GM13976 (cell line): ENCODE measurements at regions not wholly inside any gene's neighbourhood (a gene's known extent, or its start where the extent isn't known, plus 50 kb on each side); places are given as distances from the start of the nearest gene placed in this dataset.
"Not testable (repeated sequence)": the region's sequence is repeated elsewhere in the genome, so short reads cannot be mapped to it uniquely, and the experiment has no call there.

Source experiments
- DNase-seq: peaks from one replicate; pipeline ENCODE4 v3.0.0; 2012; ENCODE audit warnings: low spot score
- CTCF ChIP-seq: IDR thresholded peaks from 2 replicates; pipeline ENCODE4 v1.5.1; 2012; ENCODE audit warnings: borderline replicate concordance, mild to moderate bottlenecking; ENCODE audit not compliant: insufficient read depth; ENCODE audit errors: extremely low read depth, missing control alignments, control extremely low read depth
- in situ Hi-C: fragments of 300-500 bp; cut with MboI; formaldehyde crosslinking; loops from one replicate; pipeline ENCODE4 v1.12.0; 2022; ENCODE audit warnings: low sequenced_read_pairs, mixed read lengths, inconsistent platforms; ENCODE audit not compliant: unreplicated experiment

DNA sequence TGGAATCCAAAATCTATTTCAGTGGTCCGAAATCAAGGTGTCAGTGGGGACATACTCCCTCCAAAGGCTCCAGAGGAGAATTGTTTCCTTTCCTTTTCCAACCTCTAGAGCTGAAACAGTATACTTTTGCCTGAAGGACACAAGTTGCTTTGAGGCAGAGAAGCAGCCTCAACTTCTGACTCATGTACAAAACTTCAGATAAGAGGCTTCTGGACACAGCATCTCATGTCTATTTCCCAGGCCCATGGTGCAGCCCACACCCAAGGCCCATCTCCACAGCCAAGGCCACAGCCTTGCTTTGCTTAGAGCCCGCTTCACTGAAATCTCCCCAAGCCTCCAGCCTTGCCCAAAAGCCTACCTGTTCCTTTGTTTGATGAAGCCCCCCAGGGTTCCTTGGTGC is 68.9 kb downstream of the ZNF467 start:
- in situ Hi-C loops, result no loop called here
- DNase-seq, result no peak
- no peak for TF ChIP-seq CTCF

GRCh38 chr7:149703044-149703650 is 70.2 kb downstream of the ZNF467 start:
- TF ChIP-seq CTCF, result no peak
- DNase-seq, result no peak
- in situ Hi-C loops, result no loop called here

DNA sequence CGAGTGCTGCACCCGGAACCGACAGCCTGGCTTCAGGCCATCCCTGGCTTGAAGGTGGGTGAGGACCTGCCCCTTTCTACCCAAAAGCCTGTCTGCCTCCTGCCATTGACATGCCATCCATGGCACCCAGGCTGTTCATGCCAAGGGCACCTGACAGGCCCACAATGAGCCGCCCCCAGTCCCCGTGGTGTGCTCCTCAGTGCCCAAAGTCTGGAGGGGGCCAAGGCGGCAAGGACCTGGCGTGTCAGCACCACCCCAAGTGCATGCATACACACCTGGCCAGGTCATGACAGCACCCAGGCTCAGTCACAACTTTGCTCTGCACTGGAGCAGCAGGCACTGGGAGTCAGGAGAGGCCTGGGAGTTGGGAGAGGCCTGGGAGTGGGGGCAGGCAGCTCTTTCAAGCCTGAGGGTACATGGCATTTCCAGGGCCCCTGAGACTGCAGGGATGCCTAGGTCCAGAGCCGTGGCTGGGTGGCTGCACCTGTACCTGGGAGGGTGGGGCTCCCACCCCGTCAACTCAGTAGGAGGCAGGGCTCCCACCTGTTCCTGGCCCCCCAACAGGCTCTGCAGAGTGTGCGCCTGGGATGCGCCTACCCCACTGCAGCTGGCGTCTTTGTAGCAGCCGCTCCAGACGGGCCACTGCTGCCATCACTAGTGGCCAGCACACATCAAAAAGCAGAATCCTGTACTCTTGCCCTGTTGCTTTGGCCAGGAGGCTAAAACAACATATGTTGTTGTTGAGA is 71.7 kb downstream of the ZNF467 start:
- no peak for TF ChIP-seq CTCF
- in situ Hi-C loops, result no loop called here
- no peak for DNase-seq

DNA sequence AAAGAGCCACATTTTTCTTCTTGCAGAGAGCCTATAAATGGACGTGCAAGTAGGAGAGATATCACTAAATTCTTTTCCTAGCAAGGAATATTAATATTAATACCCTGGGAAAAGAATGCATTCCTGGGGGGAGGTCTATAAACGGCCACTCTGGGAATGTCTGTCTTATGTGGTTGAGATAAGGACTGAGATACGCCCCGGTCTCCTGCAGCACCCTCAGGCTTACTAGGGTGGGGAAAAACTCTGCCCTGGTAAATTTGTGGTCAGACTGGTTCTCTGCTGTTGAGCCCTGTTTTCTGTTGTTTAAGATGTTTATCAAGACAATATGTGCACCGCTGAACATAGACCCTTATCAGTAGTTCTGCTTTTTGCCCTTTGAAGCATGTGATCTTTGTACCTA is 75.6 kb downstream of the ZNF467 start:
- in situ Hi-C loops, DNase-seq: not testable (repeated sequence)

- no peak for DNase-seq
- in situ Hi-C loops, result no loop called here
- TF ChIP-seq CTCF, result no peak
Observed at GRCh38 chr7:149696280-149696679, 77.1 kb downstream of the ZNF467 start.

- no peak for TF ChIP-seq CTCF
- in situ Hi-C loops, result no loop called here
- DNase-seq, result no peak
Observed at GRCh38 chr7:149692557-149692982, 80.8 kb downstream of the ZNF467 start.

GRCh38 chr7:149692056-149692455 is 81.3 kb downstream of the ZNF467 start:
- no peak for DNase-seq
- TF ChIP-seq CTCF, result no peak
- in situ Hi-C loops, result no loop called here
